ENCODE measurements at regions not wholly inside any gene's neighbourhood (a gene's known extent, or its start where the extent isn't known, plus 50 kb on each side); places are given as distances from the start of the nearest gene placed in this dataset.

- no peak for FAIRE-seq
- no peak for TF ChIP-seq CTCF (IDR thresholded peaks at IDR 0.05; ENCODE audit: insufficient read depth, low read length, severe bottlenecking)
Measured at GRCh38 chr18:40738321-40738880, 1216.6 kb upstream of the PIK3C3 start.

GRCh38 chr18:40708726-40709125 lies 1246.3 kb upstream of the PIK3C3 start:
- no peak for TF ChIP-seq CTCF (IDR thresholded peaks at IDR 0.05; ENCODE audit: insufficient read depth, low read length, severe bottlenecking)
- Histone ChIP-seq H3K27me3 (ENCODE audit: control insufficient read depth, insufficient read depth, low read length) (no peaks in the 10 kb centered on the region), H3K4me3 (ENCODE audit: low read depth, low read length) (no peak overlapping the region), H3K36me3 (ENCODE audit: control insufficient read depth, insufficient read depth, low read length) (no peaks in the 10 kb centered on the region)
- FAIRE-seq, result no peak
- DNase-seq (ENCODE audit: low read depth), result peak; percentile 3

More at GRCh38 chr18:40738321-40738880, 1216.6 kb upstream of the PIK3C3 start:
- Histone ChIP-seq H3K4me3 (ENCODE audit: low read depth, low read length) (no peak overlapping the region), H3K36me3 (ENCODE audit: control insufficient read depth, insufficient read depth, low read length) (no peaks in the 10 kb centered on the region), H3K27me3 (ENCODE audit: control insufficient read depth, insufficient read depth, low read length) (no peaks in the 10 kb centered on the region)
- peak; percentile 82 for DNase-seq (ENCODE audit: low read depth)

- no peak for FAIRE-seq
- Histone ChIP-seq H3K27me3 (ENCODE audit: control insufficient read depth, insufficient read depth, low read length) (no peaks in the 10 kb centered on the region), H3K36me3 (ENCODE audit: control insufficient read depth, insufficient read depth, low read length) (no peaks in the 10 kb centered on the region), H3K4me3 (ENCODE audit: low read depth, low read length) (no peak overlapping the region)
- DNase-seq (ENCODE audit: low read depth), result no peak
- TF ChIP-seq CTCF (IDR thresholded peaks at IDR 0.05; ENCODE audit: insufficient read depth, low read length, severe bottlenecking), result no peak
Measured at GRCh38 chr18:40707797-40708196, 1247.2 kb upstream of the PIK3C3 start.

GRCh38 chr18:40698129-40698528 lies 1256.9 kb upstream of the PIK3C3 start:
- no peak for FAIRE-seq

GRCh38 chr18:40695526-40695925 lies 1259.5 kb upstream of the PIK3C3 start:
- Histone ChIP-seq H3K36me3 (ENCODE audit: control insufficient read depth, insufficient read depth, low read length) (no peaks in the 10 kb centered on the region), H3K4me3 (ENCODE audit: low read depth, low read length) (no peak overlapping the region), H3K27me3 (ENCODE audit: control insufficient read depth, insufficient read depth, low read length) (no peaks in the 10 kb centered on the region)
- no peak for TF ChIP-seq CTCF (IDR thresholded peaks at IDR 0.05; ENCODE audit: insufficient read depth, low read length, severe bottlenecking)
- DNase-seq (ENCODE audit: low read depth) (no peak), FAIRE-seq (no peak)

More at GRCh38 chr18:40698129-40698528, 1256.9 kb upstream of the PIK3C3 start:
- DNase-seq (ENCODE audit: low read depth), result no peak
- H3K4me3 ChIP-seq (ENCODE audit: low read depth, low read length), result no peak overlapping the region
- H3K36me3 ChIP-seq (ENCODE audit: control insufficient read depth, insufficient read depth, low read length), result no peaks in the 10 kb centered on the region
- no peaks in the 10 kb centered on the region for H3K27me3 ChIP-seq (ENCODE audit: control insufficient read depth, insufficient read depth, low read length)
- TF ChIP-seq CTCF (IDR thresholded peaks at IDR 0.05; ENCODE audit: insufficient read depth, low read length, severe bottlenecking), result no peak

- DNase-seq (ENCODE audit: low read depth) (no peak), FAIRE-seq (no peak)
- Histone ChIP-seq H3K27me3 (ENCODE audit: control insufficient read depth, insufficient read depth, low read length) (no peaks in the 10 kb centered on the region), H3K36me3 (ENCODE audit: control insufficient read depth, insufficient read depth, low read length) (no peaks in the 10 kb centered on the region), H3K4me3 (ENCODE audit: low read depth, low read length) (no peak overlapping the region)
- no peak for TF ChIP-seq CTCF (IDR thresholded peaks at IDR 0.05; ENCODE audit: insufficient read depth, low read length, severe bottlenecking)
Measured at GRCh38 chr18:40692871-40693270, 1262.2 kb upstream of the PIK3C3 start.

Data from bronchial epithelial cell (primary cell).